Effector CD8-positive, alpha-beta T cell (primary cell): ENCODE measurements at regions not wholly inside any gene's neighbourhood (a gene's known extent, or its start where the extent isn't known, plus 50 kb on each side); places are given as distances from the start of the nearest gene placed in this dataset.

Experiments used
- DNase-seq: peaks from one replicate; lab custom pipeline; 2025; lab: John Stamatoyannopoulos, UW

DNA sequence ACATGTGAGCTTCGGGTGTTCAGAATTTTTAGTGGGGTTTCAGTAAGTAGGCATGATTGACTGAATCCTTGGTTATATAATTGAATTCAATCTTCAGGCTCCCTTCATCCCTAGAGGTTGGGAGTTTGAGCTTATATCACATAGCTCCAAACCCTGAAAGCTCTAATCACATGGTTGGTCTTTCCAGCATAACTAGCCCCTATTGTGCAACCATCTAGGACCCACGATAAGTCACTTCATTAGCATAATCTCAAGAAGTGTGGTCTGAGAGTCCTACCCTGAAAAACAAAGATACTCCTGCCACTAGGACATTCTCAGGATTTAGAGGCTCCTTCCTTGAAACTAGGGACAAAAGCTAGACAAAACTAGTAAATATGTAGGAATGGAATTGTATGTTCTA is 348.9 kb upstream of the CBLB start:
- DNase-seq = no peak

- DNase-seq = no peak
Observed at GRCh38 chr3:106227068-106227467, 358.3 kb upstream of the CBLB start.

GRCh38 chr3:106228271-106228670 is 359.5 kb upstream of the CBLB start:
- DNase-seq = no peak

DNA sequence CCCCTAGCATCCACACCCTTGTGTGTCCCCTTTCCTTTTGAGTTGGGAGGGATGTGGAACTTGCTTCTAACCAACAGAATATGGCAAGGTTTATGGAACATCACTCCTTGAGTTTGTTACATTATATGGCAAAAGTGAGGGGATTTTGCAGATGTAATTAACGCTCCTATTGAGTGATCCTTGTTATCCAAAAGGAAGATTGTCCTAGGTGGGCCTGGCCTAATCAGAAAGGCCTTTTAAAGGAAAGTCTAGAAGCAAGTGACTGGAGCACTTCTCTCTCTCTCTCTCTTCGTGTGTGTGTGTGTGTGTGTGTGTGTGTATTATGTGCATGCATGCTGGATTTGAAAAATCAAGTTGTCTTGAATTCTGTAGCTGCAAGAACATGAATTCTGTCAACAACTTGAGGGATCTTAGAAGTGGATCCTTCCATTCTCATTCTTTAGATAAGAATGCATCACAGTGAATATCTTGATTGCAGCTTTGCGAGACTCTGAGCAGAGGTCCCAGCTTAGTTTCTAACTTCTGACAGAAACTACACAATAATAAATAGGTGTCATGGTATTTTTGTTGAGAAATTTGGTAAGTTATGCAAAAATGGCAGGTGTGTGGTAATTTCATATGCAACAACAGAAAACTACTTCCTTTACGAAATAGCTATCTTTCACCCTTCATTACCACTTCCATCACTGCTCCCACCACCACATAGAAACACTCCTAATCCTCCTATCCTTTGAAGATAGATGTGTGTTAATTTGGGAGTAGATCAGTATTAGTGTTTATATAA is 360.9 kb upstream of the CBLB start:
- DNase-seq = no peak

- DNase-seq = no peak
Observed at GRCh38 chr3:106231086-106231485, 362.3 kb upstream of the CBLB start.

GRCh38 chr3:106232956-106233355 is 364.1 kb upstream of the CBLB start:
- no peak for DNase-seq

GRCh38 chr3:106239195-106239697 is 370.4 kb upstream of the CBLB start:
- DNase-seq = no peak

GRCh38 chr3:106241593-106241992 is 372.8 kb upstream of the CBLB start:
- DNase-seq = no peak

GRCh38 chr3:106242781-106243180 is 374.0 kb upstream of the CBLB start:
- DNase-seq = no peak

DNA sequence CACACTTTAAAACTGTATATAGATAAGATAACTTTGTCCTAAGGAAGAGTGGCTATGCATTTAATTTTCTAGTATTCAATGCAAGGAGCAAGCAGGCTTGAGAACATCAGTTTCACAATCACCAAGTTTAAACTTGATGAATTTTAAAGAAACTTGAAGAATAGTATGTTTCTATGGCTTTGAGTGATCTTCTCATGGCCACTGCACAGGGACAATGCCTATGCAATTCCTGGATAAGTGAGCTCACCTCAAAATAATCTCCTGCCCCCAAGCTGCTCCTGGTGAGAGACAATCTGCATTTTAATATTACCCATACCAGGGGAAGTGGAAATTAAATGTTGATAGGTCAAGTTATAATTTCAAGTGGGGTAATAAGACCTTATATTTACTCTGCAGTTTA is 376.6 kb upstream of the CBLB start:
- no peak for DNase-seq

GRCh38 chr3:106247902-106248684 is 379.3 kb upstream of the CBLB start:
- DNase-seq = no peak

DNA sequence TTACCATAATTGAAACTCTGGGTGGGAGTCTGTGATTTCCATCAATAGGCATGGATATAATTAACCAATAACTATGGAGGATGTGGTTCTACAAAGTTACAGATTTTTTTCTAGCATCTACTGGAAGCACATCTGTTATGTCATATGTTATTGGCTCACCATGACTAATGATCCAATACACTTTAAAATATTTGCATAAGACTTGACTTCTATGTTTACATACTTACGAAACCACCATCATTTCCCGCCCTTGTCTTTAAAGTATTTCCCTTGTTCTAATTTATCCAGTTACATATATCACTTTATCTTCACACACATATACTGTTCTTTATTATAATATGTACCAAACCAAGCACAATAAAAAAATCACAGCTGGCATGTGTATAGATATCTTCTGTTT is 380.3 kb upstream of the CBLB start:
- DNase-seq = no peak

GRCh38 chr3:106249981-106250380 is 381.2 kb upstream of the CBLB start:
- DNase-seq = no peak

DNA sequence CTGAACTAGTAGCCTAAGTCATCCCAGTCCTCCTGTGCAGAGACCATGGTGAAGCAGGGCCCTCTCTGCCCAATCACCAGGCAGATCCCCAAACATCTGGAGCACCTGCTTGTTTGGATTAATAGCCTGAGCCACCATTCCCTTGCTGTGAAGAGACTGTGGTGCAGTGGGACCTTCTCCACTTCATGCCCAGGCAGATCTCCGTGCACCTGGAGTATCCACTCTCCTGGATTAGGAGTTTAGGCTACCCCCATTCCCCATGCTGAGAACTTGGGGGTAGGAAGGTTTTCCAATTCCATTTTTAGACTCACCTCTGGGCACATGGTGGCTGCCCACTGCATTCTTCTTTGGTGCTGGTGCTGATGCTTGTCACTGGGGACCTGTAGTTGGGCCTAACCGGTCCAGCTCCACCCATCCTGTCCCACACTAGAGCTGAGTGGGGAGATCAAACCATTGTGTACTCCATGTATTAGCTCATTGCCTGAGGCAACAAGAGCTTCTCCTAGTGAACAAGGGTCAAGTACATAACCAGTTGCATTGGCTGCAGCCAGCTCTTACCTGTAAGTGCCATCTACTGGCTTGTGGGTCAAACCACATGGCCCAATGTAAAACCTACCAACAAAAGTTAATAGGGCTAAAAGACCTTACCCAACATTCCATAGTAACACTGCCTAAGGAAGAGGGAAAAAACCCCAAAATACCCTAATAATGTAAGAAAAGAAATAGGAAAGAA is 382.5 kb upstream of the CBLB start:
- no peak for DNase-seq

DNA sequence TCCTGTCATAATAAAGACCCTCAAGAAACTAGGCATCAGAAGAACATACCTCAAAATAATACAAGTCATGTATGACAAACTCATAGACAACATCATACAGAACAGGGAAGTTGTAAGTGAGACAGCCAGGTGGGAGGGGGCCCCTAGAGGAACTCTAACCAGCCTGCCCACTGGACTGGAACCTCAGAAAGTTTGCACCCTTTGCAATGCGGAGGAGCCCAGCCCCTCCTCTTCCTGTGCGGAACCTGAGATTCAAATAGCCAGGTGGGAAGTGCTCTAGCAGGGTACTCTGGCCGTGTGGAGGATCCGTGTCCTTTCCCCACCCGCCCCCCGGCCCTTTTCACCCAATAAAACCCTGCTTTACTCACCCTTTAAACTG is 387.0 kb upstream of the CBLB start:
- DNase-seq = no peak

GRCh38 chr3:106256249-106256957 is 387.6 kb upstream of the CBLB start:
- DNase-seq = no peak

DNA sequence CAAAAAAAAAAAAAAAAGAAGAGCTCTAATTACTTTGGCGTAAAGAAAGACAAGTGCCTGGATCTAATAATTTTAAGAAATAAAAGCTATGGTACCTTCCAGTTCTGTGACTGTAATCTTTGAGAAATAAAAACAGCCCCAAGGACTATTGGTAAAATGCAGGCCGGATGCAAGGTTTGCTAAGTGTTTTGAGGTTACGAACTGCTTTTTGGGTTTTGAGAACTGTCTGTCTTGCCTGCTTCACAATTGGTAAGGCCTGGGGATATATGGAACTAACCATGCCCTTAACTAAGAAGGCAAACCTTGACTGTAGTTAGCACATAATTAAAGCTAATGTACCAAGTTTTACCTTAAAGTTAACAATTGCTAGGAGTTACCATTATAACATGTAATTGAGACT is 388.4 kb upstream of the CBLB start:
- DNase-seq = no peak

GRCh38 chr3:106261396-106261795 is 392.6 kb upstream of the CBLB start:
- no peak for DNase-seq

DNA sequence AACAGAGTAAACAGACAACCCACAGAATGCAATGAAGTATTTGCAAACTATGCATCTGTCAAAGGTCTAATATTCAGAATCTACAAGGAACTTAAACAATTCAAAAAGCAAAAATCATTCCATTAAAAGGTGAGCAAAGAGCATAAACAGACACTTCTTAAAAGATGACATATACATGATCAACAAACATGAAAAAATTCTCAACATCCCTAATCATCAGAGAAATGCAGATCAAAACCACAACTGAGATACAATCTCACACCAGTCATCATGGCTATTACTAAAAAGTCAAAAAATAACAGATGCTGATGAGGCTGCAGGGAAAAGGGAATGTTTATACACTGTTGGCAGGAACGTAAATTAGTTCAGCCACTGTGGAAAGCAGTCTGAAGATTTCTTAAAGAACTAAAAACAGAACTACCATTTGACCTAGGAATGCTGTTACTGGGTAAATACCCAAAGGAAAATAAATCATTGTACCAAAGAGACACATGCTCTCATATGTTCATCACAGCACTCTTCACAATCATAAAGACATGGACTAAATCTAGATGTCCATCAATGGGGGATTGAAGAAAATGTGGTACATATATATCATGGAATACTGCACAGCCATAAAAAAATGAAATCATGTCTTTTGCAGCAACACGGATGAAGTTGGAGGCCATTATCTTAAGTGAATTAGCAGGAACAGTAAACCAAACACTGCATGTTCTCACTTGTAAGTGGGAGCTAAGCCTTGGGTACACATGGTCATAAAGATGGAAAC is 393.3 kb upstream of the CBLB start:
- no peak for DNase-seq

- no peak for DNase-seq
Observed at GRCh38 chr3:106263011-106263410, 394.2 kb upstream of the CBLB start.

DNA sequence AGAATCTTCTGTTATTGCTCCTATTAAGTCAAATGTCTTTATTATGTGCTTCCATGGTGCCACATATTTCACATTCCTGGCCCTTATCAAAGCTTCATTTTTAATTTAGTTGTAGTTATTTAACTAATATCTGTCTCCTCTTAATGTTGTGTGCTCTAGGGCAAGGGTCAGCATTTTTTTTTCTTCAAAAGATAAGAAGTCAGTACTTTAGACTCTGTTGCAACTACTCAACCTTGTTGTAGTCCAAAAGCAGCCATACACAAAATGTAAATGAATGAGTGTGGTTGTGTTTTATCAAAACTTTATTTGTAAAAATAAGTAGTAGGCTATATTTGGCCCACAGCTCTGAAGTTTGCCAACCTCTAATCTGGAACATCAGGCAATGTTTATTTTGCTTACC is 394.7 kb upstream of the CBLB start:
- no peak for DNase-seq
